MCF 10A (cell line): ENCODE measurements at regions not wholly inside any gene's neighbourhood (a gene's known extent, or its start where the extent isn't known, plus 50 kb on each side); places are given as distances from the start of the nearest gene placed in this dataset.
A peak's percentile ranks its signal among the peaks of the same experiment; 100 is the strongest.

Experiments used
- BruUV-seq: library from RNA; stranded (reverse); fragments of 400-500 nt; replicated peaks from 2 replicates; lab custom pipeline; 2021; lab: Mats Ljungman, UMichigan
- CTCF ChIA-PET: fragments of 300-600 bp; sonication (Branson Sonifier 250); formaldehyde crosslinking; extraction: SDS; loops from one replicate; lab custom pipeline; 2021; ENCODE audit warnings: antibody characterized with exemption, inconsistent platforms; lab: Yijun Ruan, JAX
- POLR2A ChIA-PET: fragments of 300-600, 350-650 bp; sonication (Branson Sonifier 250); formaldehyde crosslinking; extraction: SDS; loops from one replicate; lab custom pipeline; 2020; ENCODE audit warnings: antibody characterized with exemption, inconsistent platforms; lab: Yijun Ruan, JAX
- DNase-seq: peaks from one replicate; pipeline ENCODE4 v3.0.0-alpha.2; 2018; ENCODE audit not compliant: unreplicated experiment
- H3K27ac Mint-ChIP-seq: one replicate; pipeline ENCODE4 v1.8.0; 2022; ENCODE audit warnings: mild to moderate bottlenecking, low read depth, mixed read lengths; ENCODE audit not compliant: unreplicated experiment
- H3K27me3 Mint-ChIP-seq: one replicate; pipeline ENCODE4 v1.8.0; 2022; ENCODE audit warnings: mixed read lengths; ENCODE audit not compliant: insufficient read depth, unreplicated experiment
- H3K36me3 Mint-ChIP-seq: one replicate; pipeline ENCODE4 v1.8.0; 2022; ENCODE audit warnings: mild to moderate bottlenecking, moderate library complexity, mixed read lengths; ENCODE audit not compliant: insufficient read depth, unreplicated experiment
- H3K4me1 Mint-ChIP-seq: one replicate; pipeline ENCODE4 v1.8.0; 2022; ENCODE audit warnings: mixed read lengths; ENCODE audit not compliant: insufficient read depth, unreplicated experiment
- H3K4me3 Mint-ChIP-seq: one replicate; pipeline ENCODE4 v1.8.0; 2022; ENCODE audit warnings: mild to moderate bottlenecking, moderate library complexity, mixed read lengths; ENCODE audit not compliant: unreplicated experiment
- H3K9me3 Mint-ChIP-seq: one replicate; pipeline ENCODE4 v1.8.0; 2022; ENCODE audit warnings: mixed read lengths; ENCODE audit not compliant: unreplicated experiment
- intact Hi-C: fragments of 100-400 bp; cut with micrococcal nuclease; formaldehyde crosslinking; loops from 2 replicates; pipeline ENCODE4 v1.14.1; 2022
- TF ChIP-seq, protein P1 (sequence below): fragments of 200-600 bp; IDR thresholded peaks from one replicate; pipeline ENCODE4 v1.8.0; 2022; ENCODE audit warnings: antibody characterized with exemption, mild to moderate bottlenecking; ENCODE audit not compliant: unreplicated experiment

DNA sequence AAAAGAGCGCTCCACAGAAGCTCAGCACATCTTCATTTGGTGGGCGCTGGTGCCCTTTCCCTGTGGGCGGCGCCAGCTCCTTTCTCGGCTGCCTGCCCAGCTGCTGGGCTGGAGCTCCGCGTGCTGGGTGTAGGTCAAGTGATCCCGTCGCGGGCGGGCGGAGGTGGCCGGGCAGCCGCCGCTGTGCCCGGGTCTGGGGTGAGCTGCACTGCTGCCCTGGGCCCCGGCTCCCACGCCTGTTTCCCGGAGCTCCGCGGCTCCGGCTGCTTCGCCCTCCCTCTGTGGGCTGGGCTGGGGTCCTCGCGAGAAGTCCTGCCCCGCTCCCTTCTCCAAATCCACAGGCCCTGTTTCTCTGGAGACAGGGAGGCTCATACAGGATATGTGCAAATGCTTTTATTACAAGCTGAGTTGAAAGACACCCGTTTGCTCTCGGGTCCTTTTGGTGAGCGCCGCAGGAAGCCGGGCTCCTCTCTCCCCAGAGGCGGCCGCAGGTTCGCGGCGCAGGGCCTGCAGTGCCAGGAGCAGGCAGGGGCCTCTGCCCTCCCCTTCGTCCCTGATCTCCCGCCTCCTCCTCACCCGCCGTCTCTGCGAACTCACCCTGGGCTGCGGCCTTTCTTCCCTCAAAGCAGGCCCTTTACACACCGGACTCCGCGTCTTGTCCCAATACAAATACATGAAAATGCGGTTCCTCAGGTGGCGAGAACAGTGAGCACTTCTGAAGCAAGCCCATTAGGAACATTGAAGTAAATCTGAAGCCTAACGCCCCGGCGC, 67.8 kb upstream of the CAPRIN2 start:
- H3K4me3 Mint-ChIP-seq: no peak overlapping the region

DNA sequence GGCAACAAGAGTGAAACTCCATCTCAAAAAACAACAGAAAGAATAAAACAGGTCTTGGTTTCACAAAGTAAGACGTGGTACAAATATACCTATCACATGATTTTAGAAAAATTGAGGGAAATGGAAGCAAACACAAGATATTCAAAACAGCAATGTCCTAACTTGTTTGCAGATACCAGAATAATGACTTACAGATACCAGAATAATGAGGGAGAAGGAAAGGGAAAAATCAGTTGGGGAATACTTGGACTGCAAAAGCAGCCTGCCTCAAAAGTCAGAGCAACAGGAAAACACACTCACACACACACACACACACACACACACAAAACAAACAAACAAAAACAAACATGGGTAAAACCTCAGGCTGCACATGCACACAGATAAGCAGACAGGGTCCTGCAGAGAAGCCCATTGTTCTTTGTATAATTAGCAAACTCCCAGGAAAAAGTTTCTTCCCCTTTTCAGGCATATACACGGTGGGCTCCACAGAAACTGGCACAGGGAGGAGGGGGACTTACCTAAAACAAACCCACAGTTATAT, 65.7 kb upstream of the CAPRIN2 start:
- Mint-ChIP-seq H3K4me3 (no peak overlapping the region), H3K27ac (no peak overlapping the region), H3K9me3 (no peaks in the 10 kb centered on the region), H3K27me3 (no peaks in the 10 kb centered on the region), H3K4me1 (no peaks in the 10 kb centered on the region), H3K36me3 (no peaks in the 10 kb centered on the region)
- CTCF ChIA-PET: no interaction called here
- no peak for DNase-seq
- TF ChIP-seq, protein P1, sequence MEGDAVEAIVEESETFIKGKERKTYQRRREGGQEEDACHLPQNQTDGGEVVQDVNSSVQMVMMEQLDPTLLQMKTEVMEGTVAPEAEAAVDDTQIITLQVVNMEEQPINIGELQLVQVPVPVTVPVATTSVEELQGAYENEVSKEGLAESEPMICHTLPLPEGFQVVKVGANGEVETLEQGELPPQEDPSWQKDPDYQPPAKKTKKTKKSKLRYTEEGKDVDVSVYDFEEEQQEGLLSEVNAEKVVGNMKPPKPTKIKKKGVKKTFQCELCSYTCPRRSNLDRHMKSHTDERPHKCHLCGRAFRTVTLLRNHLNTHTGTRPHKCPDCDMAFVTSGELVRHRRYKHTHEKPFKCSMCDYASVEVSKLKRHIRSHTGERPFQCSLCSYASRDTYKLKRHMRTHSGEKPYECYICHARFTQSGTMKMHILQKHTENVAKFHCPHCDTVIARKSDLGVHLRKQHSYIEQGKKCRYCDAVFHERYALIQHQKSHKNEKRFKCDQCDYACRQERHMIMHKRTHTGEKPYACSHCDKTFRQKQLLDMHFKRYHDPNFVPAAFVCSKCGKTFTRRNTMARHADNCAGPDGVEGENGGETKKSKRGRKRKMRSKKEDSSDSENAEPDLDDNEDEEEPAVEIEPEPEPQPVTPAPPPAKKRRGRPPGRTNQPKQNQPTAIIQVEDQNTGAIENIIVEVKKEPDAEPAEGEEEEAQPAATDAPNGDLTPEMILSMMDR: no peak
- intact Hi-C loops: no loop called here
- BruUV-seq: no TSS peak
- POLR2A ChIA-PET: no interaction called here

More for the DNA sequence above, 67.8 kb upstream of the CAPRIN2 start:
- Mint-ChIP-seq H3K27ac (no peak overlapping the region), H3K4me1 (no peaks in the 10 kb centered on the region), H3K9me3 (no peaks in the 10 kb centered on the region), H3K36me3 (no peaks in the 10 kb centered on the region), H3K27me3 (no peaks in the 10 kb centered on the region)
- intact Hi-C loops: no loop called here
- TF ChIP-seq, protein P1: no peak
- ChIA-PET CTCF (interaction anchor here (0.6 to 1.1 kb wide), 2 partner anchors 26 to 786 kb away, joined by 3 read pairs; no protein-coding TSS in a partner anchor), POLR2A (no interaction called here)
- peak; percentile 39 for DNase-seq
- BruUV-seq: no TSS peak

DNA sequence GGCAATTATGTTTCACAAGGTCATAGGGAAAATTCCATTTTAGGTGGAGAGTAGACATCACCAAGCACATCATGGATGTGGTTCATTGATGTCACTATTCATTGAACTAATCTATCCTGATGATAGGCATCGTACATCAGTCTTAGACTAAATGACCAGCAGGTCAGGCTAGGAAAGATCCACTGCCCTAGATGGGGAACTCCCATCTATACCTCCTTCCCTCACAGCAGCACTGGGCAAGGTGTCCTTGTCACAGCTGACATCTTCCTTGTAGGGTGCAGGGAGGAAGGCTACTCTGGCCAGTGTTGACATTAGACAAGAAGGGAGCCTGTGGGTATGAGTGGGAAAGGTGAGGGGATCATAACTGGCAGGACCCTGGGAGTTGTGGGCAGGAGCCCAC, 63.8 kb upstream of the CAPRIN2 start:
- Mint-ChIP-seq H3K27me3 (no peaks in the 10 kb centered on the region), H3K4me1 (no peaks in the 10 kb centered on the region), H3K36me3 (no peaks in the 10 kb centered on the region), H3K9me3 (no peaks in the 10 kb centered on the region), H3K27ac (no peak overlapping the region), H3K4me3 (no peak overlapping the region)
- intact Hi-C loops: no loop called here
- no TSS peak for BruUV-seq
- DNase-seq: no peak
- TF ChIP-seq, protein P1: no peak
- CTCF ChIA-PET: no interaction called here
- POLR2A ChIA-PET: no interaction called here

DNA sequence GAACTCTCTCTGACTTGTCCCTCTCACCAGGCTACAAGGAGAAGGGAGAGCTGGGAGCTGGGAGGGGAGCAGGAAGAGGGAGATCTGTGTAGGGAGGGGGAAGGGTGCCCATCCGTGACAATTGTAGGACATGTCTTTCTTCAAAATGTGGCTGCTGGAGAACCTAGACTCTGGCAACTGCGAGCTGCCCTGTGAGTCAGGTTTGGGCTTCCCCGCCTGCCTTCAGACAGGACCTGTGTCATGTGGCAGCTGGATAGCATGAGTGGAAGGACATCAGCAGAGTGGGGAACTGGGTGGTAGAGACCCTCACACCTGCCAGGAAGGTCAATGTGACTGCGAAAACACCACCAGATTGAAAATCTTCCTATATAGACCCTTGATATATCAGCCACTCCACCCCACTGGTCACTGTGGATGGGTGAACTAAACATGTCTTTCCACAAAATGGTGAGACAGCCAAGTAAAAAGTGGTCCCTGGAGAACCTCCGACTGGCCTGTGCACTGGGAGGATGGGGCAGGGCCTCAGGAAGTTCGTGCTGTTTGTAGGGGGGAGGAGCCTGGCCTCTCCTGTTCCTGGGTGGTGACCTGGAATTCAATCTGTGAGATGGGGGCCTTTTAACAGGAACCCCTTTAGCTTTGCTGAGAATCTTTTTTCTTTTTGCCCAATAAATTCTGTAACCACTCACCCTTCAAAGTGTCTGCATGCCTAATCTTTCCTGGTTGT, 62.2 kb upstream of the CAPRIN2 start:
- Mint-ChIP-seq H3K4me3 (no peak overlapping the region), H3K36me3 (no peaks in the 10 kb centered on the region), H3K9me3 (no peaks in the 10 kb centered on the region), H3K27me3 (no peaks in the 10 kb centered on the region), H3K27ac (no peak overlapping the region), H3K4me1 (no peaks in the 10 kb centered on the region)
- no TSS peak for BruUV-seq
- DNase-seq: no peak
- ChIA-PET CTCF (interaction anchor here (0.7 to 1.1 kb wide), 2 partner anchors 9 to 123 kb away, joined by 3 read pairs; no protein-coding TSS in a partner anchor), POLR2A (no interaction called here)
- intact Hi-C loops: no loop called here
- TF ChIP-seq, protein P1: no peak
